Gastroesophageal sphincter (tissue), 4 donors: ENCODE measurements at regions not wholly inside any gene's neighbourhood (a gene's known extent, or its start where the extent isn't known, plus 50 kb on each side); places are given as distances from the start of the nearest gene placed in this dataset.

Experiments
- ATAC-seq: fragments of 150-250 bp; one replicate; pipeline ENCODE4 v1.9.1; 2016; ENCODE audit warnings: mild to moderate bottlenecking, moderate library complexity
- H3K27ac ChIP-seq, 4 donors: fragments of 200-600 bp; sonication (generic) in 3 of 4; 1 replicate in 3 of 4; 2 replicates in 1 of 4; pipeline ENCODE4 v1.5.1; 2016 to 2019
- H3K27me3 ChIP-seq: fragments of 200-600 bp; sonication (generic); one replicate; pipeline ENCODE4 v1.5.1; 2019
- H3K36me3 ChIP-seq, 2 donors: fragments of 200-600 bp; sonication (generic); one replicate each; pipeline ENCODE4 v1.5.1; 2019; ENCODE audit warnings: control low read depth in 1 of 2
- H3K4me1 ChIP-seq, 3 donors: fragments of 200-600 bp; sonication (generic); 1 replicate in 2 of 3; 2 replicates in 1 of 3; pipeline ENCODE4 v1.5.1; 2016 to 2019; ENCODE audit warnings: control low read depth in 2 of 3
- H3K4me3 ChIP-seq, 2 donors: fragments of 200-600 bp; sonication (generic); one replicate each; pipeline ENCODE4 v1.5.1; 2019; ENCODE audit warnings: mild to moderate bottlenecking in 1 of 2, moderate library complexity in 1 of 2
- H3K9me3 ChIP-seq, 3 donors: fragments of 200-600 bp; sonication (generic); one replicate each; pipeline ENCODE4 v1.5.1; 2017 to 2019; ENCODE audit warnings: control low read depth in 2 of 3
- CTCF ChIP-seq, 4 experiments: fragments of 200-600 bp in 2 of 4; fragments of 450-650 bp in 2 of 4; sonication (generic) in 1 of 4; IDR thresholded peaks; one replicate each; pipeline ENCODE4 v1.5.1; 2017 to 2019; ENCODE audit warnings: antibody characterized with exemption in 4 of 4, mild to moderate bottlenecking in 2 of 4, moderate library complexity in 2 of 4
- EP300 ChIP-seq: sonication (generic); formaldehyde crosslinking; IDR thresholded peaks from one replicate; pipeline ENCODE4 v1.6.1; 2017; ENCODE audit warnings: antibody characterized with exemption, mild to moderate bottlenecking
- POLR2A ChIP-seq, 2 donors: fragments of 450-650 bp; IDR thresholded peaks; one replicate each; pipeline ENCODE4 v1.6.1; 2017; ENCODE audit warnings: antibody characterized with exemption in 2 of 2, mild to moderate bottlenecking in 2 of 2, moderate library complexity in 1 of 2
- POLR2AphosphoS5 ChIP-seq: sonication (generic); formaldehyde crosslinking; IDR thresholded peaks from one replicate; pipeline ENCODE4 v1.6.1; 2017; ENCODE audit warnings: antibody characterized with exemption
- WGBS, 2 donors: methylation state at CpG; one replicate each; pipeline ENCODE4 v1.1.5; 2018; ENCODE audit warnings: low coverage in 1 of 2; 5-methylcytosine and 5-hydroxymethylcytosine counted together

DNA sequence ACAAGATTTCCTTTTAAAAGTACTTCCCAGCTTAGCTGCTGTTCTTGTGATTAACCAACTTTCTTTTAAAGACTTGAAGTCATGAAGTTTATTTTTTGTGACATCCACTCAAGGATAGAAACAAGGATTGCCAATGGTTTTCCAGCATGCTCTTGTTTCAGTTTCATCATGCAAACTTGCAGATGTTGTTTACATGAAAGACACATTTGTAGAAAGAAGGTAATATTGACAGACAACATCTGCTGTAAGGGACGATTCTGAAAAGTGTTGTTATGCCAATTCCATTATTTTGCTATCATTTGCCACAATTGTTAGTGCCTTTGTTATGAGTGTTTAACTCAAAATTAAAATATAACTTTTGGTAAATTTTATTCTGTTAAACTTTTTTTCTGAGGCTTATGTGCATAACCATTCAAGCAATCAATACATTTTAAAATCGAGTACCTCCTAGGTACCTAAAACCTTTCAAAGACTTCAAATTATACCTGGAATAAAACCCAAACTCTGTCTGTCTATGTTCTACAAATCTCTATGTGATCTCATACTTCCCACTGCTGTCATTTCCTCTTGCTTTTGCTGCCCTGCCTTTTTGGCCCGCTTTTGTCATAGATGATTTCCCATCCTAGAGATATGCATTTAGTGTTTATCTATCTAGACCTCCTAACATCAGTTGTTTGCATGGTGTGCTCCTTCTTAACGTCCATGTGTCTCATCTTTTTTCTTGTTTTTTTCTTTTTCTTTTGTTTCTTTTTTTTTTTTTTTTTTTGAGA, 630.4 kb downstream of the NR2F2 start:
- Histone ChIP-seq H3K4me3 (no peak overlapping the region), H3K4me1 (no peaks in the 10 kb centered on the region), H3K27ac (no peak overlapping the region), H3K36me3 (no peaks in the 10 kb centered on the region), H3K27me3 (peaks cover 5% of the 10 kb centered on the region), H3K9me3 (no peaks in the 10 kb centered on the region)
- no peak for ATAC-seq
- TF ChIP-seq CTCF (IDR thresholded peaks at IDR 0.05) (no peak), POLR2AphosphoS5 (no peak), EP300 (no peak), POLR2A (IDR thresholded peaks at IDR 0.05) (no peak)
- 61 to 74% methylated on average over 4 of the region's 4 CpGs for WGBS, 2 donors

DNA sequence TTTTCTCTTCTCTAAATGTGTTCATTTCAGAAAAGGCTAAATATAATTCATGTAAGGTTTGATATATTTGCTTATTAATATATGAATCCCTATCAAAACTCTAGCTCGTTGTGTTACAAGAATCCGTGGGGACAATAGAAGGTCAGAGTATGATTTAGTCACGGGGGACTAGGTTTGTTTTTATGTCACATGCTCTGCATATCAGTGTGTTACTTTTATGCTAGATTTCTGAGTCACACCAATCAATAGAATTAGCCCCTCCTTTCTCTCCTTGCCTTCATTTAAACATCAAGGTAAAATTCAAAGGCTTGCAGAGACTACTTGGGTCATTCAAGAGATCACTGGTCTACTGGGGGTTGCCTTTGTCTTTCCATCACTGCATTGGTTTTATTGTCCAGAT, 636.1 kb downstream of the NR2F2 start:
- WGBS, 2 donors = 79 to 82% methylated on average over 3 of the region's 3 CpGs
- no peak for ATAC-seq
- no peaks in the 10 kb centered on the region for H3K4me1 ChIP-seq
- TF ChIP-seq POLR2A (IDR thresholded peaks at IDR 0.05) = no peak
- H3K27ac ChIP-seq = no peak overlapping the region
- no peak overlapping the region for H3K4me3 ChIP-seq
- no peaks in the 10 kb centered on the region for H3K27me3 ChIP-seq
- H3K9me3 ChIP-seq = no peaks in the 10 kb centered on the region
- no peaks in the 10 kb centered on the region for H3K36me3 ChIP-seq

GRCh38 chr15:96969732-96970710, 639.5 kb downstream of the NR2F2 start:
- 77 to 84% methylated on average over 11 to 18 of the region's 18 CpGs for WGBS, 2 donors
- Histone ChIP-seq H3K4me3 (no peak overlapping the region), H3K9me3 (no peaks in the 10 kb centered on the region), H3K4me1 (peaks cover 0 to 4% (median 0%) of the 10 kb centered on the region in 3 donors), H3K27ac (no peak overlapping the region), H3K27me3 (no peaks in the 10 kb centered on the region), H3K36me3 (no peaks in the 10 kb centered on the region)
- ATAC-seq = no peak
- no peak for TF ChIP-seq EP300
- no peak for TF ChIP-seq POLR2AphosphoS5
- no peak for TF ChIP-seq POLR2A (IDR thresholded peaks at IDR 0.05)
- TF ChIP-seq CTCF (IDR thresholded peaks at IDR 0.05) = no peak

GRCh38 chr15:96972201-96972600, 641.7 kb downstream of the NR2F2 start:
- 8 to 9% methylated on average over 1 of the region's 1 CpG for WGBS, 2 donors
- H3K36me3 ChIP-seq = no peaks in the 10 kb centered on the region
- no peaks in the 10 kb centered on the region for H3K9me3 ChIP-seq
- peaks cover 0 to 4% (median 0%) of the 10 kb centered on the region in 3 donors for H3K4me1 ChIP-seq
- no peak overlapping the region for H3K27ac ChIP-seq
- no peak for ATAC-seq
- TF ChIP-seq EP300 = no peak
- no peak for TF ChIP-seq CTCF (IDR thresholded peaks at IDR 0.05)
- no peak for TF ChIP-seq POLR2A (IDR thresholded peaks at IDR 0.05)
- TF ChIP-seq POLR2AphosphoS5 = no peak
- H3K4me3 ChIP-seq = no peak overlapping the region
- no peaks in the 10 kb centered on the region for H3K27me3 ChIP-seq

GRCh38 chr15:96974761-96975160, 644.3 kb downstream of the NR2F2 start:
- no peak overlapping the region for H3K27ac ChIP-seq
- H3K9me3 ChIP-seq = no peaks in the 10 kb centered on the region
- no peak for ATAC-seq
- H3K27me3 ChIP-seq = no peaks in the 10 kb centered on the region
- no peak for TF ChIP-seq POLR2A (IDR thresholded peaks at IDR 0.05)
- no peak for TF ChIP-seq CTCF (IDR thresholded peaks at IDR 0.05)
- no peak for TF ChIP-seq EP300
- TF ChIP-seq POLR2AphosphoS5 = no peak
- no peaks in the 10 kb centered on the region for H3K36me3 ChIP-seq
- no peak overlapping the region for H3K4me3 ChIP-seq
- H3K4me1 ChIP-seq = peaks cover 0 to 4% (median 0%) of the 10 kb centered on the region in 3 donors
